SK-N-MC (cell line): ENCODE measurements at regions not wholly inside any gene's neighbourhood (a gene's known extent, or its start where the extent isn't known, plus 50 kb on each side); places are given as distances from the start of the nearest gene placed in this dataset.
"Not testable (repeated sequence)": the region's sequence is repeated elsewhere in the genome, so short reads cannot be mapped to it uniquely, and the experiment has no call there.

Source experiments
- EZH2 ChIP-seq: fragments of 200-600 bp; sonication (generic); IDR thresholded peaks from one replicate; pipeline ENCODE4 v1.6.1; 2017; ENCODE audit warnings: antibody characterized with exemption
- FOXP2 ChIP-seq: optimal IDR thresholded peaks from 2 replicates; pipeline ENCODE3; 2011; ENCODE audit warnings: mild to moderate bottlenecking, moderate library complexity; ENCODE audit not compliant: insufficient read depth; ENCODE audit errors: extremely low read length, control extremely low read depth
- POLR2AphosphoS5 ChIP-seq: IDR thresholded peaks from 2 replicates; pipeline ENCODE4 v1.6.1; 2012; ENCODE audit warnings: mild to moderate bottlenecking, low read depth, low read length, borderline replicate concordance

- not testable (repeated sequence) for TF ChIP-seq EZH2, POLR2AphosphoS5, FOXP2
Observed at GRCh38 chr4:189706821-189707220, 233.9 kb upstream of the FRG1 start.
